ENCODE measurements at regions not wholly inside any gene's neighbourhood (a gene's known extent, or its start where the extent isn't known, plus 50 kb on each side); places are given as distances from the start of the nearest gene placed in this dataset.

DNA sequence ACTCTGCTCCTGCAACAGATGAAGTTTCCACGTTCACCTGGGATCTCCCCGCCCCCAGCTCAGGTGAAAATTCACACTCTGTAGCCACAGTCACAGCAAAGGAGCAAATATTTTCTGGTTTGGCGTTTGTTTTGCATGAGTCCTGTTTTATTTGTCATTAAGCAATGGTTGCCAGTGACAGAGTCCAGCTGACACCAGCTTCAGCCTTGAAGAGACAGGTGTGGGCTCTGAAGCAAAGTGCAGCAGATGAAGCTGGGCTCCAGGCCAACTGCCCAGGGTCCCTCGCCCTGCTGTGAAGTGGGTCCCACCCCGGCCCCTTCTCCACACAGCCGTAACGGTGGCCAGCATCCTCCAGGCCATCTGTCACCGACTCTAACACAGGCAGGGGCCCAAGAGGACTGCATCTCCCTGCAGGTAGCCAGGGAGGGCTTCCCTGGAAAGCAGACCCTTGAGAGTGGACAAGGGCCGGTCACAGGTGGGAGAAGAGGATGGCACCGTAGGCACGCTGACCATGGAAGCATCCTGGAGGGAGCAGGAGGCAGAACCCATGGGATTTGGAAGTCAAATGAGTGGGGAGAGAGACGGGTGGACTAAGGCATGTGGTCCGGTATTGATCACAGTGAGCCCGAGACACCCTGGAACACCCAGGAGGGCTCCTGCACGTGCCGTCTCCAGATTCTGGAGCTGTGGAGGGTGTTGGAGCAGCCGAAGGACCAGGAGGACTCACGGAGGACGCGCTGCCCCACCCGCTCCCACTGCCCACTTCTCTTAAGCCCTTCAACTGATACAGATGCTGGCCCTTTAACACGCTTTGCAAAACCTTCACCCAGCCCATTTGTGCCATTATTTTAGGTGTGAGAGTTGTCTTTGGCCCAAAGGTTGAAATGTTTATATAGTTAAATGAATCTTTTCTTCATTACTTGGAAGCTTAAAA is 294.5 kb downstream of the BRD1 start:
- no peak overlapping the region for H3K4me3 ChIP-seq (ENCODE audit: low read length)
- H3K36me3 Mint-ChIP-seq = peaks cover 0 to 1% (median 0%) of the 10 kb centered on the region in 3 donors
- H3K36me3 ChIP-seq (ENCODE audit: insufficient read depth, low read length) = no peaks in the 10 kb centered on the region
- ChIA-PET POLR2A (no interaction called here), CTCF (no interaction called here)
- no peaks in the 10 kb centered on the region for H3K4me1 Mint-ChIP-seq
- no peaks in the 10 kb centered on the region for H3K9me3 Mint-ChIP-seq
- peak overlapping the region in 1 of 8 donors; percentile 9 for H3K27ac Mint-ChIP-seq
- H3K27me3 ChIP-seq (ENCODE audit: insufficient read depth, low read length, poor library complexity, severe bottlenecking) = no peaks in the 10 kb centered on the region
- no peak overlapping the region for H3K27ac ChIP-seq (ENCODE audit: low read depth, low read length)
- no peak for DNase-seq
- H3K4me1 ChIP-seq (ENCODE audit: insufficient read depth, low read length) = no peaks in the 10 kb centered on the region
- H3K9me3 ChIP-seq (ENCODE audit: low read length) = no peaks in the 10 kb centered on the region
- no peak overlapping the region for H3K4me3 Mint-ChIP-seq
- peaks cover 0 to 3% of the 10 kb centered on the region in 2 donors for H3K27me3 Mint-ChIP-seq

DNA sequence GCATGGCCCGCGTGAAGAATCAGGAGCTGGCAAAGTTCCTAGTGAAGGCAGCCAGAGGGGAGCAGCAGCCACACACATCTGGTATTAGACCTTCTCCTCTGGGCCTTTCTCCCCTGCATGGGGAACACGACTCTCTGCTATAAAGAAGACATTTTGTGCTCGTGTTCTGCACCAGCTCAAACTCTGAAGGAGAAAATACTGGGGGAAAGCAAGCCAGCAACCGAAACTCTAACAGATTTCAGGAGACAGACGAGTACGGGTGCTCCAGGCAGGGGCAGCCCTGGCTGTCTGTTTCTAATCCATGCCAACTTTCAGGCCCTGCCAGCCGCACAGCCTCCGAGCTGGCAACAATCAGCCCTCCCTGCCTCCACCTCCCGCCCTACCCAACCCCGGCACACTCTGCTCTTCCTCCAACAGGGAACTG is 296.3 kb downstream of the BRD1 start:
- Histone ChIP-seq H3K27me3 (ENCODE audit: insufficient read depth, low read length, poor library complexity, severe bottlenecking) (no peaks in the 10 kb centered on the region), H3K4me1 (ENCODE audit: insufficient read depth, low read length) (no peaks in the 10 kb centered on the region), H3K36me3 (ENCODE audit: insufficient read depth, low read length) (no peaks in the 10 kb centered on the region), H3K27ac (ENCODE audit: low read depth, low read length) (no peak overlapping the region), H3K4me3 (ENCODE audit: low read length) (no peak overlapping the region), H3K9me3 (ENCODE audit: low read length) (no peaks in the 10 kb centered on the region)
- no peak overlapping the region for H3K4me3 Mint-ChIP-seq
- H3K4me1 Mint-ChIP-seq = no peaks in the 10 kb centered on the region
- H3K36me3 Mint-ChIP-seq = peaks cover 0 to under 1% (median 0%) of the 10 kb centered on the region in 3 donors
- no peak overlapping the region for H3K27ac Mint-ChIP-seq
- CTCF ChIA-PET = no interaction called here
- no peak for DNase-seq
- no peaks in the 10 kb centered on the region for H3K9me3 Mint-ChIP-seq
- peaks cover 1 to 3% of the 10 kb centered on the region in 2 donors for H3K27me3 Mint-ChIP-seq
- POLR2A ChIA-PET = no interaction called here

DNA sequence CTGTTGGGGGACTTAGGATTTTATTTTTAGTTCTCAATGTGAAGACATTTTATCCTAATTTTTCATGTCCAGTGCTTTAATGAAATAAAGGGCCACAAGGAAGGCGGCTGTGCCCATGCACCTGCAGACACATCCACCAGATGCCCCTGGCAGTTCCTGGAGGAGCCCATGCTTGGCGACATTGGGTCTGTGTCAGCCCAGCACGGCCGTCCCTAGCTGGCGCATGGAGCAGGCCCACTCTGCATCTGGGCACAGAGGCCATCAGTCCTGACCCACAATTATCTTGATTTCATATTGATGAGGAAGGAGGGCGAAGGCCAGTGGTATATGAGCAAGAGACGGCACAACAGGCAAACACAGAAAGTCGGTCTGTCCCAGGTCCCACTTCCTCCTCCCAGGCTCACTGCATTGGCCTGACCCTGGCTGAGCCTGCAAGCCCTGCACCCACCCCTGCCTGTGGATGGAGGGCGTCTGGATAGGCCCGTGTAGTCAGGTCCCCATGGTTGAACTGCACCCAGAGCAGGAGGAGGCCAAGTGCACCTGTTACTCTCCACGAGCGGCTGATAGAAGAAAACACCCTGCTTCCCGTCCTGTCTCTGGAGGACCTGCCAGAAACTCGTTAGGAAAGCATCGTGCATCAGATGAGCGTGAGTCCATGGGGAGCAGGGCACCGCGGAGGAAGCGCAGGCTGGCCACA is 296.9 kb downstream of the BRD1 start:
- Mint-ChIP-seq H3K27me3 (peaks cover 1 to 3% of the 10 kb centered on the region in 2 donors), H3K4me3 (no peak overlapping the region), H3K4me1 (no peaks in the 10 kb centered on the region), H3K36me3 (no peaks in the 10 kb centered on the region), H3K9me3 (no peaks in the 10 kb centered on the region), H3K27ac (no peak overlapping the region)
- no peak overlapping the region for H3K4me3 ChIP-seq (ENCODE audit: low read length)
- no peaks in the 10 kb centered on the region for H3K4me1 ChIP-seq (ENCODE audit: insufficient read depth, low read length)
- CTCF ChIA-PET = no interaction called here
- H3K27me3 ChIP-seq (ENCODE audit: insufficient read depth, low read length, poor library complexity, severe bottlenecking) = no peaks in the 10 kb centered on the region
- H3K9me3 ChIP-seq (ENCODE audit: low read length) = no peaks in the 10 kb centered on the region
- no peaks in the 10 kb centered on the region for H3K36me3 ChIP-seq (ENCODE audit: insufficient read depth, low read length)
- H3K27ac ChIP-seq (ENCODE audit: low read depth, low read length) = no peak overlapping the region
- peak in 1 of 5 donors; percentile 22 for DNase-seq
- POLR2A ChIA-PET = no interaction called here

DNA sequence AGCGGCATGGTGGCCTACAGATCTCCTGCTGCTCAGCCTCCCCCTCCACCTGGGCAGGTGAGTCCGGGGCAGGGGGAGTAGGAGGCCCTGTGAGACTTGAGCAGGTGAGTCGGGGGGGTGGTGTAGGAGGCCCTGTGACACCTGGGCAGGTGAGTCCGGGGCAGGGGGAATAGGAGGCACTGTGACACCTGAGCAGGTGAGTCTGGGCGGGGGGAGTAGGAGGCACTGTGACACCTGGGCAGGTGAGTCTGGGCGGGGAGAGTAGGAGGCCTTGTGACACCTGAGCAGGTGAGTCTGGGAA is 299.3 kb downstream of the BRD1 start:
- H3K27ac Mint-ChIP-seq = no peak overlapping the region
- H3K27me3 Mint-ChIP-seq = peaks cover 0 to 3% of the 10 kb centered on the region in 2 donors
- H3K4me3 Mint-ChIP-seq = no peak overlapping the region
- POLR2A ChIA-PET = no interaction called here
- no peaks in the 10 kb centered on the region for H3K36me3 Mint-ChIP-seq
- Histone ChIP-seq H3K36me3 (ENCODE audit: insufficient read depth, low read length) (no peaks in the 10 kb centered on the region), H3K9me3 (ENCODE audit: low read length) (no peaks in the 10 kb centered on the region), H3K4me1 (ENCODE audit: insufficient read depth, low read length) (no peaks in the 10 kb centered on the region), H3K27ac (ENCODE audit: low read depth, low read length) (no peak overlapping the region), H3K27me3 (ENCODE audit: insufficient read depth, low read length, poor library complexity, severe bottlenecking) (no peaks in the 10 kb centered on the region), H3K4me3 (ENCODE audit: low read length) (no peak overlapping the region)
- H3K9me3 Mint-ChIP-seq = no peaks in the 10 kb centered on the region
- no peaks in the 10 kb centered on the region for H3K4me1 Mint-ChIP-seq
- CTCF ChIA-PET = no interaction called here
- DNase-seq = no peak

DNA sequence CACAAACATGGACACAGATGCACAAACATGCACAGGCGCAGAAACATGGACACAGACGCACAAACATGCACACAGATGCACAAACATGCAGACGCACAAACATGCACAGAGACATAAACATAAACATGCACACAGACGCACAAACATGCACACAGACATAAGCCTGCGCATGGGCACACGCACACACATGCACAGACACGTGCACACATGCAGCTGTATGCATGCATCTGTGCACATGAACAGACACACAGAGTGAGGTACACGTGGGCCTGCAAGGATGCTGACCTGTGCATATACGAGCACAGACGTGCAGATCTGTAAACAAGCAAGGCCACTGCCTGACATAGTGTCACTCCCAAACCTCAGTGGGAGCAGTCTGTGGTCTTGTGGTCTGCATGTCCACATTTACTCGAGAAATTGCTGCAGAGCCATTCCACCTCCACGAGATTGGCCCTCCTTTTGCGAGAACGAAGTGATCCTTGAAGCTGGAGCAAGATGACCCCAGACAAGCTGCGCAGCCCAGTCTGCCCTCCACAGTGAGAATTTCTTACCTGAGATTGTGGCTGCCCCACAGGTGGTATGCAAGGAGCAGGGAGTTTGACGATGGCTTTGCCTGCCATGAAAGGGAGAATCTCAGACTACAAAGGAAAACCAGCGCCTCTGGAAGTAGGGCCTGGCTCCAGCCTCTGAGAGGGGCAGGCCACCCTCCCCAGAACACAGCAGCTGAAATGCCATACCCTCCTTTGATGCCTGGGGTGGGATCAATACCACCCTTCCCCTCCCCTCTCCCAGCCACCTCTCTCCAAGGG is 299.9 kb downstream of the BRD1 start:
- Histone ChIP-seq H3K36me3 (ENCODE audit: insufficient read depth, low read length) (no peaks in the 10 kb centered on the region), H3K4me3 (ENCODE audit: low read length) (no peak overlapping the region), H3K27ac (ENCODE audit: low read depth, low read length) (no peak overlapping the region), H3K4me1 (ENCODE audit: insufficient read depth, low read length) (no peaks in the 10 kb centered on the region), H3K9me3 (ENCODE audit: low read length) (no peaks in the 10 kb centered on the region), H3K27me3 (ENCODE audit: insufficient read depth, low read length, poor library complexity, severe bottlenecking) (no peaks in the 10 kb centered on the region)
- H3K27me3 Mint-ChIP-seq = peaks cover 0 to 3% of the 10 kb centered on the region in 2 donors
- CTCF ChIA-PET = no interaction called here
- POLR2A ChIA-PET = no interaction called here
- DNase-seq = peak in 1 of 5 donors; percentile 19
- H3K36me3 Mint-ChIP-seq = no peaks in the 10 kb centered on the region
- H3K27ac Mint-ChIP-seq = no peak overlapping the region
- H3K4me1 Mint-ChIP-seq = no peaks in the 10 kb centered on the region
- H3K9me3 Mint-ChIP-seq = no peaks in the 10 kb centered on the region
- no peak overlapping the region for H3K4me3 Mint-ChIP-seq

DNA sequence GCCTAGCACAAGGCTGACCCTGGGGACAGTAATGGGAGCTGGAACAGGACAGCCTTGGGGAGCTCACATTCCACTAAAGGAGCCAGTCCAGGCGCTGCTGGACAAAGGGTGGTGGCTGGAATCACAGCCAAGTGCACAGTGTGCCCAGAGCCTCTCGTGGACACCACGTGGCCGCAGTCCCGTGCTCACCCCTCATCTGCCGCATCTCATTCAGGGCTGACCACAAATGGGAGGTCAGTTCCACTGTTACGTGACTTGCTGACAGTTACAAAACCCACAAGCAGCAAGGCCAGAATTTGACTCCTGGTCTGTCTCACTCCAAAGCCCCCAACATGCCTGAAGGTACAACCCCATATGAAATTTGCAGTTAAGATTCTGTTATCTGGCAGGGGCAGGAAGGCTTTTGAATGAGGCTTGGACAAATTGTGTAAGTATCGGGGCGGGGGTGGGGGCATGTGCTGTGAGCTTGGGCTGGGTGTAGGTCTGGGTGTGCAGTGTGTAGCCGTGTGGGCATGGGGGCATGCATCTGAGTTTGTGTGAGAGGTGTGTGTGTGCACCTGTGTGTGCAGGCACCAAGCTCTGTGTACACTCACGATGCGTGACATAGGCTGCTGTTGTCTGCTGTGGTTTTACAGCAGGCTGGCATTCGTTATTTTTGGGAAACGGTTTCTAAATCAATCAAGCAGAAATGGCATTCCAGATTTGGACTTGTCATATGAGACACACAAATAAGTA is 301.7 kb downstream of the BRD1 start:
- Histone ChIP-seq H3K36me3 (ENCODE audit: insufficient read depth, low read length) (no peaks in the 10 kb centered on the region), H3K27me3 (ENCODE audit: insufficient read depth, low read length, poor library complexity, severe bottlenecking) (no peaks in the 10 kb centered on the region), H3K4me1 (ENCODE audit: insufficient read depth, low read length) (no peaks in the 10 kb centered on the region), H3K9me3 (ENCODE audit: low read length) (no peaks in the 10 kb centered on the region), H3K27ac (ENCODE audit: low read depth, low read length) (no peak overlapping the region), H3K4me3 (ENCODE audit: low read length) (no peak overlapping the region)
- no peak overlapping the region for H3K27ac Mint-ChIP-seq
- peak in 1 of 5 donors; percentile 14 for DNase-seq
- ChIA-PET CTCF (no interaction called here), POLR2A (no interaction called here)
- peaks cover 0 to 3% of the 10 kb centered on the region in 2 donors for H3K27me3 Mint-ChIP-seq
- no peaks in the 10 kb centered on the region for H3K4me1 Mint-ChIP-seq
- no peak overlapping the region for H3K4me3 Mint-ChIP-seq
- H3K9me3 Mint-ChIP-seq = no peaks in the 10 kb centered on the region
- no peaks in the 10 kb centered on the region for H3K36me3 Mint-ChIP-seq

DNA sequence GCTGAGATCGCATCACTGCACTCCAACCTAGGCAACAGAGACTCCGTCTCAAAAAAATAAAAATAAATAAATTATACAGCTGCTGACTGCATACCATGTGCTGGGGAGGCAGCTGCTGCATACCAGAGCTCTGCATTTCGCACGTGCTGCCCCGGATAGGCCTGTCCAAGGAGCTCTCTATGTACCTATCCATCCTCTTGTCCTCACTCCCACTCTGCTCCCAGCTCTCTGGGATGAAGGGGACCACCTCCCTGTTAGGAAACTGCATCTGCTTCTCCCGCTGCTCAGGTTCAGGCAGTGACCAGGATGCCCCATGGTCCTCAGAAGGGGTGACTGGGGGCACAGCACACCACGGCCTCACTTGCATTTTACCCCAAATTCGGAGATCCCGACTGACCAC is 302.3 kb downstream of the BRD1 start:
- Histone ChIP-seq H3K36me3 (ENCODE audit: insufficient read depth, low read length) (no peaks in the 10 kb centered on the region), H3K4me1 (ENCODE audit: insufficient read depth, low read length) (no peaks in the 10 kb centered on the region), H3K4me3 (ENCODE audit: low read length) (no peak overlapping the region), H3K9me3 (ENCODE audit: low read length) (no peaks in the 10 kb centered on the region), H3K27ac (ENCODE audit: low read depth, low read length) (no peak overlapping the region), H3K27me3 (ENCODE audit: insufficient read depth, low read length, poor library complexity, severe bottlenecking) (no peaks in the 10 kb centered on the region)
- Mint-ChIP-seq H3K36me3 (no peaks in the 10 kb centered on the region), H3K4me1 (no peaks in the 10 kb centered on the region), H3K27me3 (peaks cover 0 to 3% of the 10 kb centered on the region in 2 donors), H3K9me3 (no peaks in the 10 kb centered on the region), H3K4me3 (no peak overlapping the region), H3K27ac (no peak overlapping the region)
- ChIA-PET POLR2A (no interaction called here), CTCF (no interaction called here)
- DNase-seq = peak in 1 of 5 donors; percentile 26

Measured in CD8-positive, alpha-beta memory T cell (primary cell).